ENCODE measurements at regions not wholly inside any gene's neighbourhood (a gene's known extent, or its start where the extent isn't known, plus 50 kb on each side); places are given as distances from the start of the nearest gene placed in this dataset.

DNA sequence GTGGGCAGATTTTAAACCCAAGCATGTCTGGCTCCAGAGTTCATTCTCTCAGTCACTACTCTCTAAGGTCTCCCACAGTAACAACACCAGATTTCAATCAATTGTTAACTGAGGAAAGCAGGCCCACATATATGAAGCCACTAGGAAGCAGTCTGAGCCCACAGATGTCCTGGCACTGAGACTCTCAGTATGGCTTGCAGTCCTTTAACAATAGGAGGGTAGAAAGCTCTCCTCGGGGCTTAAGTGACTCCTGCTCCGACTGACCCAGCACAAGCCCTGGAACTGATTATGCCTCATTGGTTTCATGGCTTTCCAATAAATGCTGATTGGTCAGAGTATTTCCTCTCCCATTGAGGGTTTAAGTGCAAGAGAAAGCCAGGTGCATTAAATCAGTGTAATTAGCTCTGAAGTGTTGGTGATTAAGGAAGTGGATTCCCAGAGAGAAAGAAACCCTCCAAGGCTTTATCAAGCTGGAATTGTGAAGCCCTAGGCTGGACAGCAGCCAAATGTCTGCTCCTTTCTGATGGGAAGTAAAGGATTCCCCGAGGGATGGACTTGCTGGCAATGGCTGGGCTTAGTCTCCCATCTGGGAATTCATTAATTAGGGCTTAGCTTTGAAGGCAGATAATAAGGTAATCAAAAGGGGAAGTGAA, 76.6 kb upstream of the PROKR2 start:
- no peak overlapping the region for H3K4me2 ChIP-seq (ENCODE audit: insufficient read depth, insufficient read length, low read length)
- no CpG with 5 or more reads among the region's 3 CpGs for WGBS (ENCODE audit: extremely low coverage, insufficient read length, low lambda C conversion rate)
- no peak overlapping the region for H2BK12ac ChIP-seq (ENCODE audit: insufficient read length, low read depth, low read length)
- H2AK5ac ChIP-seq (ENCODE audit: insufficient read length, low read length), result no peak overlapping the region
- H3K4me3 Mint-ChIP-seq, result no peak overlapping the region
- no peaks in the 10 kb centered on the region for H3K79me1 ChIP-seq (ENCODE audit: insufficient read depth, low read depth, low read length, poor library complexity, severe bottlenecking)
- no peaks in the 10 kb centered on the region; the same call in 1 of the 2 replicates for H3K4me1 ChIP-seq (ENCODE audit: insufficient read depth, low read length)
- TF ChIP-seq, protein P1, sequence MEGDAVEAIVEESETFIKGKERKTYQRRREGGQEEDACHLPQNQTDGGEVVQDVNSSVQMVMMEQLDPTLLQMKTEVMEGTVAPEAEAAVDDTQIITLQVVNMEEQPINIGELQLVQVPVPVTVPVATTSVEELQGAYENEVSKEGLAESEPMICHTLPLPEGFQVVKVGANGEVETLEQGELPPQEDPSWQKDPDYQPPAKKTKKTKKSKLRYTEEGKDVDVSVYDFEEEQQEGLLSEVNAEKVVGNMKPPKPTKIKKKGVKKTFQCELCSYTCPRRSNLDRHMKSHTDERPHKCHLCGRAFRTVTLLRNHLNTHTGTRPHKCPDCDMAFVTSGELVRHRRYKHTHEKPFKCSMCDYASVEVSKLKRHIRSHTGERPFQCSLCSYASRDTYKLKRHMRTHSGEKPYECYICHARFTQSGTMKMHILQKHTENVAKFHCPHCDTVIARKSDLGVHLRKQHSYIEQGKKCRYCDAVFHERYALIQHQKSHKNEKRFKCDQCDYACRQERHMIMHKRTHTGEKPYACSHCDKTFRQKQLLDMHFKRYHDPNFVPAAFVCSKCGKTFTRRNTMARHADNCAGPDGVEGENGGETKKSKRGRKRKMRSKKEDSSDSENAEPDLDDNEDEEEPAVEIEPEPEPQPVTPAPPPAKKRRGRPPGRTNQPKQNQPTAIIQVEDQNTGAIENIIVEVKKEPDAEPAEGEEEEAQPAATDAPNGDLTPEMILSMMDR (conservative IDR thresholded peaks at IDR 0.05), result no peak
- H3K27ac Mint-ChIP-seq, result no peak overlapping the region
- H2BK5ac ChIP-seq (ENCODE audit: insufficient read length, low read length), result no peak overlapping the region
- H3K79me2 ChIP-seq (ENCODE audit: insufficient read depth, low read length), result no peaks in the 10 kb centered on the region
- peaks cover 0 to 2% of the 10 kb centered on the region in 2 experiments; a peak in 3 of 5 replicates for H3K9me3 Mint-ChIP-seq
- H3K56ac ChIP-seq (ENCODE audit: insufficient read length, low read depth, low read length), result no peak overlapping the region
- H3K9me3 ChIP-seq (ENCODE audit: control insufficient read depth, low read depth, low read length), result no peaks in the 10 kb centered on the region
- H3K4ac ChIP-seq (ENCODE audit: low read depth, low read length), result no peak overlapping the region
- H2BK120ac ChIP-seq (ENCODE audit: low read depth, low read length, poor library complexity, severe bottlenecking), result no peak overlapping the region
- H2BK15ac ChIP-seq (ENCODE audit: low read depth, low read length), result no peak overlapping the region
- no peak overlapping the region for H4K91ac ChIP-seq (ENCODE audit: insufficient read length, low read depth, low read length)
- no peaks in the 10 kb centered on the region for H4K20me1 ChIP-seq (ENCODE audit: control insufficient read depth, insufficient read depth, insufficient read length)
- no peak overlapping the region for H4K8ac ChIP-seq (replicated peaks; ENCODE audit: insufficient read length, low read depth, low read length)
- no peak overlapping the region for H3K9ac ChIP-seq (ENCODE audit: extremely low read depth, insufficient read length, low read length)
- H2AFZ ChIP-seq (ENCODE audit: low read length), result no peak overlapping the region
- H3T11ph ChIP-seq (ENCODE audit: low read length), result no peak overlapping the region
- peaks cover 5 to 7% of the 10 kb centered on the region in 2 experiments; a peak in 2 of 4 replicates for H3K4me1 Mint-ChIP-seq
- no peaks in the 10 kb centered on the region for H3K27me3 ChIP-seq (ENCODE audit: insufficient read depth, low read length)
- H3K36me3 Mint-ChIP-seq (ENCODE audit: insufficient read depth in 1 of 3, low read depth in 3 of 3), result no peaks in the 10 kb centered on the region
- peaks cover 11% of the 10 kb centered on the region for H3K27me3 Mint-ChIP-seq (ENCODE audit: low read depth)
- no peaks in the 10 kb centered on the region for H3K23me2 ChIP-seq (ENCODE audit: insufficient read length, low read depth, low read length, poor library complexity, severe bottlenecking)
- no peak overlapping the region for H3K23ac ChIP-seq (ENCODE audit: insufficient read length, low read depth, low read length)
- DNase-seq, result no peak
- no peak overlapping the region for H3K27ac ChIP-seq (ENCODE audit: insufficient read length, low read depth, low read length)
- H3K14ac ChIP-seq (ENCODE audit: insufficient read depth, low read length), result no peak overlapping the region
- no peak overlapping the region for H3K18ac ChIP-seq (ENCODE audit: insufficient read length, low read depth, low read length)
- no peak overlapping the region for H4K5ac ChIP-seq (ENCODE audit: insufficient read length, low read depth, low read length)
- H2BK20ac ChIP-seq (ENCODE audit: low read depth, low read length, poor library complexity, severe bottlenecking), result no peak overlapping the region

Data from H9 (cell line).